HCT116 (cell line): ENCODE measurements at regions not wholly inside any gene's neighbourhood (a gene's known extent, or its start where the extent isn't known, plus 50 kb on each side); places are given as distances from the start of the nearest gene placed in this dataset.

Experiments
- ATAC-seq: fragments of 200-7000 bp; cut with Tn5 transposase; 2 replicates; pipeline ENCODE4 v1.9.1; 2020; ENCODE audit warnings: mild to moderate bottlenecking, moderate library complexity
- BruUV-seq: library from RNA; stranded (reverse); fragments of 400-500 nt; replicated peaks from 2 replicates; lab custom pipeline; 2021; lab: Mats Ljungman, UMichigan
- CTCF ChIA-PET: fragments of 300-600 bp; sonication (Branson Sonifier 250); formaldehyde crosslinking; loops from one replicate; lab custom pipeline; 2021; ENCODE audit warnings: antibody characterized with exemption; lab: Charles Lee
- POLR2A ChIA-PET: fragments of 300-600, 350-600 bp; sonication (Branson Sonifier 250); formaldehyde crosslinking; loops from one replicate; lab custom pipeline; 2021; ENCODE audit warnings: antibody characterized with exemption; lab: Charles Lee
- RAD21 ChIA-PET, 2 experiments: fragments of 300-600 bp; sonication (Branson Sonifier 250); formaldehyde crosslinking; loops; one replicate each; lab custom pipeline; 2023; ENCODE audit warnings: low total read pairs in 2 of 2; ENCODE audit not compliant: uncharacterized antibody in 2 of 2, unreplicated experiment in 2 of 2, low non-redundant PET in 1 of 2; lab: Charles Lee
- DNase-seq: peaks from one replicate; pipeline ENCODE4 v3.0.0-alpha.2; 2010; ENCODE audit warnings: low read depth, low spot score
- H2AFZ ChIP-seq: fragments of 200-600 bp; shearing (Covaris generic), sonication (generic); 2 replicates; pipeline ENCODE4 v1.6.1; 2017; ENCODE audit warnings: low read depth, mixed run types, mixed read lengths, antibody characterized with exemption, low read length; ENCODE audit not compliant: poor library complexity, severe bottlenecking
- H3K27ac ChIP-seq: 2 replicates; pipeline ENCODE4 v1.5.1; 2012; ENCODE audit warnings: low read depth, low read length
- H3K27me3 ChIP-seq: fragments of 200-600 bp; sonication (generic); 2 replicates; pipeline ENCODE4 v1.6.1; 2016; ENCODE audit warnings: mixed run types, low read length, mixed read lengths; ENCODE audit not compliant: insufficient read depth
- H3K36me3 ChIP-seq, 2 experiments: fragments of 200-500 bp in 1 of 2; fragments of 200-600 bp in 1 of 2; sonication (Bioruptor generic) in 1 of 2; sonication (generic) in 1 of 2; 2 replicates each; pipeline versions ENCODE4 v1.5.1 to v1.6.1; 2014 to 2016; ENCODE audit warnings: low read length in 2 of 2, inconsistent platforms in 1 of 2, mixed read lengths in 1 of 2, mixed run types in 1 of 2; ENCODE audit not compliant: insufficient read depth in 2 of 2, control insufficient read depth in 1 of 2
- H3K4me1 ChIP-seq, 2 experiments: fragments of 200-600 bp in 1 of 2; sonication (generic) in 1 of 2; 2 replicates each; pipeline versions ENCODE4 v1.5.1 to v1.6.1; 2012 to 2017; ENCODE audit warnings: low read length in 2 of 2, inconsistent platforms in 1 of 2, mild to moderate bottlenecking in 1 of 2, mixed read lengths in 1 of 2, mixed run types in 1 of 2, moderate library complexity in 1 of 2; ENCODE audit not compliant: insufficient read depth in 2 of 2, control insufficient read depth in 1 of 2
- H3K4me2 ChIP-seq: fragments of 200-600 bp; sonication (generic); 2 replicates; pipeline ENCODE4 v1.6.1; 2017; ENCODE audit warnings: mixed run types, low read length, mixed read lengths
- H3K4me3 ChIP-seq, 2 experiments: fragments of 200-600 bp in 1 of 2; sonication (generic) in 1 of 2; replicated peaks in 1 of 2; 2 replicates each; pipeline ENCODE4 v1.5.1; 2011 to 2016; ENCODE audit warnings: low read length in 2 of 2, control low read depth in 1 of 2, low read depth in 1 of 2, mild to moderate bottlenecking in 1 of 2, mixed read lengths in 1 of 2, mixed run types in 1 of 2
- H3K79me2 ChIP-seq: fragments of 200-600 bp; sonication (generic); 2 replicates; pipeline ENCODE4 v1.6.1; 2017; ENCODE audit warnings: mild to moderate bottlenecking, mixed run types, low read length, moderate library complexity, mixed read lengths; ENCODE audit not compliant: insufficient read depth
- H3K9ac ChIP-seq: fragments of 200-600 bp; sonication (generic); 2 replicates; pipeline ENCODE4 v1.6.1; 2016; ENCODE audit warnings: low read length, mixed read lengths
- H3K9me2 ChIP-seq: fragments of 200-600 bp; sonication (generic), shearing (Covaris generic); 2 replicates; pipeline ENCODE4 v1.6.1; 2017; ENCODE audit warnings: mixed run types, mild to moderate bottlenecking, moderate library complexity; ENCODE audit not compliant: insufficient read depth
- H3K9me3 ChIP-seq, 2 experiments: fragments of 200-500 bp in 1 of 2; fragments of 200-600 bp in 1 of 2; sonication (Bioruptor generic) in 1 of 2; sonication (generic) in 1 of 2; 2 replicates each; pipeline ENCODE4 v1.6.1; 2014 to 2017; ENCODE audit warnings: low read length in 2 of 2, mixed read lengths in 2 of 2, inconsistent platforms in 1 of 2, low read depth in 1 of 2, mild to moderate bottlenecking in 1 of 2, mixed run types in 1 of 2, moderate library complexity in 1 of 2; ENCODE audit not compliant: control insufficient read depth in 1 of 2, insufficient read depth in 1 of 2
- H4K20me1 ChIP-seq: fragments of 200-600 bp; sonication (generic), shearing (Covaris generic); 2 replicates; pipeline ENCODE4 v1.6.1; 2017; ENCODE audit warnings: mixed run types, mild to moderate bottlenecking, moderate library complexity; ENCODE audit not compliant: insufficient read depth
- CTCF ChIP-seq, 3 experiments: fragments of 200-600 bp in 1 of 3; sonication (generic) in 1 of 3; IDR thresholded peaks in 2 of 3; conservative IDR thresholded peaks in 1 of 3; 2 replicates each; pipeline ENCODE4 v1.5.1; 2012 to 2017; ENCODE audit warnings: low read depth in 2 of 3, low read length in 2 of 3, antibody characterized with exemption in 1 of 3, borderline replicate concordance in 1 of 3, control low read depth in 1 of 3, mild to moderate bottlenecking in 1 of 3, mixed read lengths in 1 of 3, mixed run types in 1 of 3, moderate library complexity in 1 of 3; ENCODE audit not compliant: insufficient read depth in 1 of 3
- EGR1 ChIP-seq: IDR thresholded peaks from 2 replicates; pipeline ENCODE4 v1.6.1; 2012; ENCODE audit warnings: low read depth
- ELF1 ChIP-seq: IDR thresholded peaks from 2 replicates; pipeline ENCODE4 v1.6.1; 2012; ENCODE audit warnings: low read depth, borderline replicate concordance
- JUND ChIP-seq: IDR thresholded peaks from 2 replicates; pipeline ENCODE4 v1.6.1; 2012
- POLR2AphosphoS5 ChIP-seq: IDR thresholded peaks from 2 replicates; pipeline ENCODE4 v1.6.1; 2011; ENCODE audit warnings: mild to moderate bottlenecking, low read depth, low read length, moderate library complexity
- RAD21 ChIP-seq: IDR thresholded peaks from 2 replicates; pipeline ENCODE4 v1.6.1; 2012; ENCODE audit warnings: low read depth, mild to moderate bottlenecking
- TCF7L2 ChIP-seq: IDR thresholded peaks from 2 replicates; pipeline ENCODE4 v1.7.0; 2011; ENCODE audit warnings: borderline replicate concordance, inconsistent platforms; ENCODE audit not compliant: insufficient read depth, insufficient read length; ENCODE audit errors: extremely low read depth
- intact Hi-C: fragments of 100-400 bp; cut with micrococcal nuclease; formaldehyde crosslinking; loops from 2 replicates; pipeline ENCODE4 v1.10.0; 2022
- TF ChIP-seq, protein P1 (sequence below): IDR thresholded peaks from 2 replicates; pipeline ENCODE4 v1.6.1; 2011; ENCODE audit warnings: mild to moderate bottlenecking, low read length, moderate library complexity; ENCODE audit not compliant: insufficient replicate concordance; ENCODE audit errors: extremely low read depth
- TF ChIP-seq, protein P2 (sequence below): IDR thresholded peaks from 2 replicates; pipeline ENCODE4 v1.6.1; 2012
- TF ChIP-seq, protein P3 (sequence below): IDR thresholded peaks from 2 replicates; pipeline ENCODE4 v1.6.1; 2012; ENCODE audit warnings: low read depth

- H3K9ac ChIP-seq: no peak overlapping the region
These were observed 99.7 kb upstream of the CRIM1 start for GRCh38 chr2:36255863-36256262.

More at GRCh38 chr2:36255863-36256262, 99.7 kb upstream of the CRIM1 start:
- RAD21 ChIA-PET: no interaction called here
- Histone ChIP-seq H3K9me3 (no peaks in the 10 kb centered on the region), H3K79me2 (no peaks in the 10 kb centered on the region), H3K4me1 (no peaks in the 10 kb centered on the region), H3K27ac (no peak overlapping the region), H4K20me1 (no peaks in the 10 kb centered on the region), H3K4me3 (no peak overlapping the region), H3K9me2 (no peaks in the 10 kb centered on the region), H2AFZ (no peak overlapping the region), H3K36me3 (no peaks in the 10 kb centered on the region), H3K27me3 (peaks cover 17% of the 10 kb centered on the region), H3K4me2 (no peak overlapping the region)
- no TSS peak for BruUV-seq
- intact Hi-C loops: no loop called here
- TF ChIP-seq EGR1 (no peak), TCF7L2 (no peak), JUND (no peak), ELF1 (no peak), CTCF (IDR thresholded peaks at IDR 0.05 in 2 of 3, conservative IDR thresholded peaks at IDR 0.05 in 1 of 3; ENCODE audit: borderline replicate concordance in 1 of 3, insufficient read depth in 1 of 3, low read depth in 2 of 3, low read length in 2 of 3) (no peak), RAD21 (no peak), POLR2AphosphoS5 (no peak)
- TF ChIP-seq, protein P1, sequence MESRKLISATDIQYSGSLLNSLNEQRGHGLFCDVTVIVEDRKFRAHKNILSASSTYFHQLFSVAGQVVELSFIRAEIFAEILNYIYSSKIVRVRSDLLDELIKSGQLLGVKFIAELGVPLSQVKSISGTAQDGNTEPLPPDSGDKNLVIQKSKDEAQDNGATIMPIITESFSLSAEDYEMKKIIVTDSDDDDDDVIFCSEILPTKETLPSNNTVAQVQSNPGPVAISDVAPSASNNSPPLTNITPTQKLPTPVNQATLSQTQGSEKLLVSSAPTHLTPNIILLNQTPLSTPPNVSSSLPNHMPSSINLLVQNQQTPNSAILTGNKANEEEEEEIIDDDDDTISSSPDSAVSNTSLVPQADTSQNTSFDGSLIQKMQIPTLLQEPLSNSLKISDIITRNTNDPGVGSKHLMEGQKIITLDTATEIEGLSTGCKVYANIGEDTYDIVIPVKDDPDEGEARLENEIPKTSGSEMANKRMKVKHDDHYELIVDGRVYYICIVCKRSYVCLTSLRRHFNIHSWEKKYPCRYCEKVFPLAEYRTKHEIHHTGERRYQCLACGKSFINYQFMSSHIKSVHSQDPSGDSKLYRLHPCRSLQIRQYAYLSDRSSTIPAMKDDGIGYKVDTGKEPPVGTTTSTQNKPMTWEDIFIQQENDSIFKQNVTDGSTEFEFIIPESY: no peak
- TF ChIP-seq, protein P2, sequence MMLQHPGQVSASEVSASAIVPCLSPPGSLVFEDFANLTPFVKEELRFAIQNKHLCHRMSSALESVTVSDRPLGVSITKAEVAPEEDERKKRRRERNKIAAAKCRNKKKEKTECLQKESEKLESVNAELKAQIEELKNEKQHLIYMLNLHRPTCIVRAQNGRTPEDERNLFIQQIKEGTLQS: no peak
- TF ChIP-seq, protein P3, sequence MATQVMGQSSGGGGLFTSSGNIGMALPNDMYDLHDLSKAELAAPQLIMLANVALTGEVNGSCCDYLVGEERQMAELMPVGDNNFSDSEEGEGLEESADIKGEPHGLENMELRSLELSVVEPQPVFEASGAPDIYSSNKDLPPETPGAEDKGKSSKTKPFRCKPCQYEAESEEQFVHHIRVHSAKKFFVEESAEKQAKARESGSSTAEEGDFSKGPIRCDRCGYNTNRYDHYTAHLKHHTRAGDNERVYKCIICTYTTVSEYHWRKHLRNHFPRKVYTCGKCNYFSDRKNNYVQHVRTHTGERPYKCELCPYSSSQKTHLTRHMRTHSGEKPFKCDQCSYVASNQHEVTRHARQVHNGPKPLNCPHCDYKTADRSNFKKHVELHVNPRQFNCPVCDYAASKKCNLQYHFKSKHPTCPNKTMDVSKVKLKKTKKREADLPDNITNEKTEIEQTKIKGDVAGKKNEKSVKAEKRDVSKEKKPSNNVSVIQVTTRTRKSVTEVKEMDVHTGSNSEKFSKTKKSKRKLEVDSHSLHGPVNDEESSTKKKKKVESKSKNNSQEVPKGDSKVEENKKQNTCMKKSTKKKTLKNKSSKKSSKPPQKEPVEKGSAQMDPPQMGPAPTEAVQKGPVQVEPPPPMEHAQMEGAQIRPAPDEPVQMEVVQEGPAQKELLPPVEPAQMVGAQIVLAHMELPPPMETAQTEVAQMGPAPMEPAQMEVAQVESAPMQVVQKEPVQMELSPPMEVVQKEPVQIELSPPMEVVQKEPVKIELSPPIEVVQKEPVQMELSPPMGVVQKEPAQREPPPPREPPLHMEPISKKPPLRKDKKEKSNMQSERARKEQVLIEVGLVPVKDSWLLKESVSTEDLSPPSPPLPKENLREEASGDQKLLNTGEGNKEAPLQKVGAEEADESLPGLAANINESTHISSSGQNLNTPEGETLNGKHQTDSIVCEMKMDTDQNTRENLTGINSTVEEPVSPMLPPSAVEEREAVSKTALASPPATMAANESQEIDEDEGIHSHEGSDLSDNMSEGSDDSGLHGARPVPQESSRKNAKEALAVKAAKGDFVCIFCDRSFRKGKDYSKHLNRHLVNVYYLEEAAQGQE: no peak
- DNase-seq: no peak
- no peak for ATAC-seq
- POLR2A ChIA-PET: no interaction called here
- CTCF ChIA-PET: no interaction called here
